ENCODE measurements at regions not wholly inside any gene's neighbourhood (a gene's known extent, or its start where the extent isn't known, plus 50 kb on each side); places are given as distances from the start of the nearest gene placed in this dataset.
A peak's percentile ranks its signal among the peaks of the same experiment; 100 is the strongest.

GRCh38 chr1:82782599-82782998 is 981.9 kb downstream of the ADGRL2 start:
- TF ChIP-seq, protein P1, sequence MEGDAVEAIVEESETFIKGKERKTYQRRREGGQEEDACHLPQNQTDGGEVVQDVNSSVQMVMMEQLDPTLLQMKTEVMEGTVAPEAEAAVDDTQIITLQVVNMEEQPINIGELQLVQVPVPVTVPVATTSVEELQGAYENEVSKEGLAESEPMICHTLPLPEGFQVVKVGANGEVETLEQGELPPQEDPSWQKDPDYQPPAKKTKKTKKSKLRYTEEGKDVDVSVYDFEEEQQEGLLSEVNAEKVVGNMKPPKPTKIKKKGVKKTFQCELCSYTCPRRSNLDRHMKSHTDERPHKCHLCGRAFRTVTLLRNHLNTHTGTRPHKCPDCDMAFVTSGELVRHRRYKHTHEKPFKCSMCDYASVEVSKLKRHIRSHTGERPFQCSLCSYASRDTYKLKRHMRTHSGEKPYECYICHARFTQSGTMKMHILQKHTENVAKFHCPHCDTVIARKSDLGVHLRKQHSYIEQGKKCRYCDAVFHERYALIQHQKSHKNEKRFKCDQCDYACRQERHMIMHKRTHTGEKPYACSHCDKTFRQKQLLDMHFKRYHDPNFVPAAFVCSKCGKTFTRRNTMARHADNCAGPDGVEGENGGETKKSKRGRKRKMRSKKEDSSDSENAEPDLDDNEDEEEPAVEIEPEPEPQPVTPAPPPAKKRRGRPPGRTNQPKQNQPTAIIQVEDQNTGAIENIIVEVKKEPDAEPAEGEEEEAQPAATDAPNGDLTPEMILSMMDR (IDR thresholded peaks at IDR 0.05): no peak

GRCh38 chr1:82778612-82779011 is 977.9 kb downstream of the ADGRL2 start:
- TF ChIP-seq, protein P1 (IDR thresholded peaks at IDR 0.05): peak; percentile 73

GRCh38 chr1:82777240-82777639 is 976.5 kb downstream of the ADGRL2 start:
- TF ChIP-seq, protein P1 (IDR thresholded peaks at IDR 0.05): no peak

- TF ChIP-seq, protein P1 (IDR thresholded peaks at IDR 0.05): peak; percentile 93
Measured at GRCh38 chr1:82775406-82776000, 974.8 kb downstream of the ADGRL2 start.

GRCh38 chr1:82762829-82763532 is 962.2 kb downstream of the ADGRL2 start:
- TF ChIP-seq, protein P1 (IDR thresholded peaks at IDR 0.05): no peak

- TF ChIP-seq, protein P1 (IDR thresholded peaks at IDR 0.05): peak; percentile 46; the same call in 1 of the 2 replicates
Measured at GRCh38 chr1:82759035-82759434, 958.3 kb downstream of the ADGRL2 start.

DNA sequence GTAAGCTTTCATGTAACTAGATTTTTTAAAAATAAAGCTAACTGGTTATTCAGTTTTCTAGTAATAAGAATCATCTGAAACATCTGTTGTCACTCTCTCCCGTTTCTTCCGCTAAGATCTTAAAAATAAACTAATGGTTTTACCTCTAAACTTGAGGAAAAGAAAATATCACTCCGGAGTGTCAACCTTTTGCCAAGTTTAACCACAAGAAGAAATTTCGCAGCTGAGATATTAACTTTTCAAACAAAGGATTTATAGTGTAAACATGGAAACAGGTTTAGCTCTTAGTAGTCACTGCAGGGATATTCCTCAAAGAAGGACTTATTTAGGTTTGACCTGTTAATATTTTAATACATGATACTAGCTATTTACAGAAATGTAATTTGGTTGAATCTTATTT is 954.9 kb downstream of the ADGRL2 start:
- TF ChIP-seq, protein P1 (IDR thresholded peaks at IDR 0.05): no peak
